ENCODE measurements at regions not wholly inside any gene's neighbourhood (a gene's known extent, or its start where the extent isn't known, plus 50 kb on each side); places are given as distances from the start of the nearest gene placed in this dataset.

DNA sequence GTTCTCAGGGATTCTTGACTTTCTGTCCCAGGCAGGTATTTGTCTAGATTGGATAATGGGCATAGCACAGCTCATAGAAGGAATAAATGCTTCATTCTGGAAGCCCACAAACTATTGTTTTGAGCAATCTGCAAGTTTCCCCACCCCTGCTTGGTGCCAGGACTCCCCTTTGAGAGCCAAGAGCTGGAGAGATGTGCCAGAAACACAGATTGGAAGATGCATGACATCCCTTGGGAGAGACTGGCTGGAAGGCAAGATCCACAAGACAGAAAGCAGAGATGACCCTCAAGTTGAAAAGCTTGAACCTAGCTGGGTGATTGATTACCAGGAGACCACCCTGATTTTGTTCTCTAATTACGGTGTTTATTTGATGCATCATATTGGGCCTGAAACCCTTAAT lies 89.2 kb upstream of the E2F8 start:
- TF ChIP-seq, protein P1, sequence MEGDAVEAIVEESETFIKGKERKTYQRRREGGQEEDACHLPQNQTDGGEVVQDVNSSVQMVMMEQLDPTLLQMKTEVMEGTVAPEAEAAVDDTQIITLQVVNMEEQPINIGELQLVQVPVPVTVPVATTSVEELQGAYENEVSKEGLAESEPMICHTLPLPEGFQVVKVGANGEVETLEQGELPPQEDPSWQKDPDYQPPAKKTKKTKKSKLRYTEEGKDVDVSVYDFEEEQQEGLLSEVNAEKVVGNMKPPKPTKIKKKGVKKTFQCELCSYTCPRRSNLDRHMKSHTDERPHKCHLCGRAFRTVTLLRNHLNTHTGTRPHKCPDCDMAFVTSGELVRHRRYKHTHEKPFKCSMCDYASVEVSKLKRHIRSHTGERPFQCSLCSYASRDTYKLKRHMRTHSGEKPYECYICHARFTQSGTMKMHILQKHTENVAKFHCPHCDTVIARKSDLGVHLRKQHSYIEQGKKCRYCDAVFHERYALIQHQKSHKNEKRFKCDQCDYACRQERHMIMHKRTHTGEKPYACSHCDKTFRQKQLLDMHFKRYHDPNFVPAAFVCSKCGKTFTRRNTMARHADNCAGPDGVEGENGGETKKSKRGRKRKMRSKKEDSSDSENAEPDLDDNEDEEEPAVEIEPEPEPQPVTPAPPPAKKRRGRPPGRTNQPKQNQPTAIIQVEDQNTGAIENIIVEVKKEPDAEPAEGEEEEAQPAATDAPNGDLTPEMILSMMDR (IDR thresholded peaks at IDR 0.05; ENCODE audit: poor library complexity): no peak
- no peak for TF ChIP-seq EZH2 (IDR thresholded peaks at IDR 0.05; ENCODE audit: borderline replicate concordance)
